PC-9 (cell line): ENCODE measurements at regions not wholly inside any gene's neighbourhood (a gene's known extent, or its start where the extent isn't known, plus 50 kb on each side); places are given as distances from the start of the nearest gene placed in this dataset.

ENCODE experiments used
- EZH2 ChIP-seq: fragments of 200-600 bp; sonication (generic); IDR thresholded peaks from 2 replicates; pipeline ENCODE4 v1.8.0; 2017; ENCODE audit warnings: antibody characterized with exemption, low read depth
- TF ChIP-seq, protein P1 (sequence below): fragments of 200-600 bp; sonication (generic); conservative IDR thresholded peaks from 2 replicates; pipeline ENCODE4 v1.6.1; 2017; ENCODE audit warnings: mixed run types, antibody characterized with exemption, mild to moderate bottlenecking, moderate library complexity

DNA sequence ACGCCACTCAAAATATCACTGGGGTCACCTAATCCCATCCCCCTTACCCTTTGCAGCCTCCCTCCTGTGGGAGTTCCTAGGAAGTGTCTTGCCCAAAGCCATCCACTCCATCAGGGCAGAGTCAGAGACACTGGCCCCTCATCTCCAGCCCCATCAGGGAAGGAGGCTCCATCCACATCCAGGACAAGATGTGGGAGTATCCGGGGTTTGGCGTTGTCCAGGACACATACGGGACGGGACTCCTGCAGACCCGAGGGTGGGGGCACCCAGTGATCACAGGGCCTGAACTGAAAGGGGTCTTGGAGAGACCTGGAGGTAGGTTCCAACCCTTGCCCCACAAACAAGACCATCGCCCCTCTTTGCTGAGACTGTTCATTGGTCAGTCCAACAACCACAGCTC is 348.2 kb downstream of the MATN1 start:
- TF ChIP-seq, protein P1, sequence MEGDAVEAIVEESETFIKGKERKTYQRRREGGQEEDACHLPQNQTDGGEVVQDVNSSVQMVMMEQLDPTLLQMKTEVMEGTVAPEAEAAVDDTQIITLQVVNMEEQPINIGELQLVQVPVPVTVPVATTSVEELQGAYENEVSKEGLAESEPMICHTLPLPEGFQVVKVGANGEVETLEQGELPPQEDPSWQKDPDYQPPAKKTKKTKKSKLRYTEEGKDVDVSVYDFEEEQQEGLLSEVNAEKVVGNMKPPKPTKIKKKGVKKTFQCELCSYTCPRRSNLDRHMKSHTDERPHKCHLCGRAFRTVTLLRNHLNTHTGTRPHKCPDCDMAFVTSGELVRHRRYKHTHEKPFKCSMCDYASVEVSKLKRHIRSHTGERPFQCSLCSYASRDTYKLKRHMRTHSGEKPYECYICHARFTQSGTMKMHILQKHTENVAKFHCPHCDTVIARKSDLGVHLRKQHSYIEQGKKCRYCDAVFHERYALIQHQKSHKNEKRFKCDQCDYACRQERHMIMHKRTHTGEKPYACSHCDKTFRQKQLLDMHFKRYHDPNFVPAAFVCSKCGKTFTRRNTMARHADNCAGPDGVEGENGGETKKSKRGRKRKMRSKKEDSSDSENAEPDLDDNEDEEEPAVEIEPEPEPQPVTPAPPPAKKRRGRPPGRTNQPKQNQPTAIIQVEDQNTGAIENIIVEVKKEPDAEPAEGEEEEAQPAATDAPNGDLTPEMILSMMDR = no peak
- TF ChIP-seq EZH2 = no peak
